ENCODE measurements at regions not wholly inside any gene's neighbourhood (a gene's known extent, or its start where the extent isn't known, plus 50 kb on each side); places are given as distances from the start of the nearest gene placed in this dataset.

DNA sequence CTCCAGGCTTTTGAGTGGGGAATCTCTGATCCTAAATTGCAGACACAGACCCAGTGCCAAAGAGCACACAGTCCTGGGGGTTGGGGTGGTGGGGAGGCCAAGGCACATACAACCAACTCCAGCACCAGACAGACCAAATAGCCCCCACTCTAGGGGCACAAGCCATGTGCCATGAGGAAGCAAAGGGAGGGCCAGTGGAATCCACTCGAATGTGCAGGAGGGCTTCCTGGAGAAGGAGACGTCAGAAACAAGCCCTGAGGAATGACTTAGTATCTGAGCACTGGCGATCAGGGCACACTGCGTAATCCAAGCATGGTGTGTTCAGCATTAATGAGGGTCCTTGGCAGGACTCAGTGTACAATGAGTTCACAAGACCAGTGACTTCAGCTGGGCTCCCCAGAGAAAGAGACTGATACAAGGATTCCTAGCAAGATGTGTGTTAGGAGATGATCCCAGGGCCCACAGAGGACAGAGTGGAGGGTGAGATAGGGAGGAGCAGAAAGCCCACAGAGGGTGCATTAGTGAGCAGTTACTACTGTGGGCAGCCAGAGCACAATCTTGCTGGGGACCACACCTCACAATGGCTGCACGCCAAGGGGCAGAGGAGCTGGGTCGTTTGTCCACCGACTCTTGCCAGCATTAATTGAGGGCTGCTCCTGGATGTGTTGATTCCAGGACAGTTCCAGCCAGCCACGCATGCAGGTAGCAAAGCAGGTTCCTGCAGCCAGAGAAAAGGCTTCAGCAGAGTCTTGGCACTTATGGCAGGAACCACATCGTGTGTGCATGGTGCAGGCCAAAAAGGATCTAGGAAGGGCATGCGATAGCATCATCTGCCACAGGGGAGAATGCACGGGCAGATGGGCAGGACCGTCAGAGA is 152.6 kb upstream of the VSTM2B start:
- Mint-ChIP-seq H3K9me3 (no peaks in the 10 kb centered on the region), H3K27me3 (ENCODE audit: low read depth) (peaks cover 5% of the 10 kb centered on the region), H3K36me3 (no peaks in the 10 kb centered on the region), H3K4me1 (peaks cover 19% of the 10 kb centered on the region), H3K4me3 (no peak overlapping the region), H3K27ac (no peak overlapping the region)
- no peak for TF ChIP-seq MXD4 (CRISPR knock-in tag; IDR thresholded peaks at IDR 0.05; ENCODE audit: borderline replicate concordance)
- TF ChIP-seq, protein P1, sequence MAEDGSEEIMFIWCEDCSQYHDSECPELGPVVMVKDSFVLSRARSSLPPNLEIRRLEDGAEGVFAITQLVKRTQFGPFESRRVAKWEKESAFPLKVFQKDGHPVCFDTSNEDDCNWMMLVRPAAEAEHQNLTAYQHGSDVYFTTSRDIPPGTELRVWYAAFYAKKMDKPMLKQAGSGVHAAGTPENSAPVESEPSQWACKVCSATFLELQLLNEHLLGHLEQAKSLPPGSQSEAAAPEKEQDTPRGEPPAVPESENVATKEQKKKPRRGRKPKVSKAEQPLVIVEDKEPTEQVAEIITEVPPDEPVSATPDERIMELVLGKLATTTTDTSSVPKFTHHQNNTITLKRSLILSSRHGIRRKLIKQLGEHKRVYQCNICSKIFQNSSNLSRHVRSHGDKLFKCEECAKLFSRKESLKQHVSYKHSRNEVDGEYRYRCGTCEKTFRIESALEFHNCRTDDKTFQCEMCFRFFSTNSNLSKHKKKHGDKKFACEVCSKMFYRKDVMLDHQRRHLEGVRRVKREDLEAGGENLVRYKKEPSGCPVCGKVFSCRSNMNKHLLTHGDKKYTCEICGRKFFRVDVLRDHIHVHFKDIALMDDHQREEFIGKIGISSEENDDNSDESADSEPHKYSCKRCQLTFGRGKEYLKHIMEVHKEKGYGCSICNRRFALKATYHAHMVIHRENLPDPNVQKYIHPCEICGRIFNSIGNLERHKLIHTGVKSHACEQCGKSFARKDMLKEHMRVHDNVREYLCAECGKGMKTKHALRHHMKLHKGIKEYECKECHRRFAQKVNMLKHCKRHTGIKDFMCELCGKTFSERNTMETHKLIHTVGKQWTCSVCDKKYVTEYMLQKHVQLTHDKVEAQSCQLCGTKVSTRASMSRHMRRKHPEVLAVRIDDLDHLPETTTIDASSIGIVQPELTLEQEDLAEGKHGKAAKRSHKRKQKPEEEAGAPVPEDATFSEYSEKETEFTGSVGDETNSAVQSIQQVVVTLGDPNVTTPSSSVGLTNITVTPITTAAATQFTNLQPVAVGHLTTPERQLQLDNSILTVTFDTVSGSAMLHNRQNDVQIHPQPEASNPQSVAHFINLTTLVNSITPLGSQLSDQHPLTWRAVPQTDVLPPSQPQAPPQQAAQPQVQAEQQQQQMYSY (CRISPR knock-in tag; IDR thresholded peaks at IDR 0.05), result no peak
- TF ChIP-seq, protein P2, sequence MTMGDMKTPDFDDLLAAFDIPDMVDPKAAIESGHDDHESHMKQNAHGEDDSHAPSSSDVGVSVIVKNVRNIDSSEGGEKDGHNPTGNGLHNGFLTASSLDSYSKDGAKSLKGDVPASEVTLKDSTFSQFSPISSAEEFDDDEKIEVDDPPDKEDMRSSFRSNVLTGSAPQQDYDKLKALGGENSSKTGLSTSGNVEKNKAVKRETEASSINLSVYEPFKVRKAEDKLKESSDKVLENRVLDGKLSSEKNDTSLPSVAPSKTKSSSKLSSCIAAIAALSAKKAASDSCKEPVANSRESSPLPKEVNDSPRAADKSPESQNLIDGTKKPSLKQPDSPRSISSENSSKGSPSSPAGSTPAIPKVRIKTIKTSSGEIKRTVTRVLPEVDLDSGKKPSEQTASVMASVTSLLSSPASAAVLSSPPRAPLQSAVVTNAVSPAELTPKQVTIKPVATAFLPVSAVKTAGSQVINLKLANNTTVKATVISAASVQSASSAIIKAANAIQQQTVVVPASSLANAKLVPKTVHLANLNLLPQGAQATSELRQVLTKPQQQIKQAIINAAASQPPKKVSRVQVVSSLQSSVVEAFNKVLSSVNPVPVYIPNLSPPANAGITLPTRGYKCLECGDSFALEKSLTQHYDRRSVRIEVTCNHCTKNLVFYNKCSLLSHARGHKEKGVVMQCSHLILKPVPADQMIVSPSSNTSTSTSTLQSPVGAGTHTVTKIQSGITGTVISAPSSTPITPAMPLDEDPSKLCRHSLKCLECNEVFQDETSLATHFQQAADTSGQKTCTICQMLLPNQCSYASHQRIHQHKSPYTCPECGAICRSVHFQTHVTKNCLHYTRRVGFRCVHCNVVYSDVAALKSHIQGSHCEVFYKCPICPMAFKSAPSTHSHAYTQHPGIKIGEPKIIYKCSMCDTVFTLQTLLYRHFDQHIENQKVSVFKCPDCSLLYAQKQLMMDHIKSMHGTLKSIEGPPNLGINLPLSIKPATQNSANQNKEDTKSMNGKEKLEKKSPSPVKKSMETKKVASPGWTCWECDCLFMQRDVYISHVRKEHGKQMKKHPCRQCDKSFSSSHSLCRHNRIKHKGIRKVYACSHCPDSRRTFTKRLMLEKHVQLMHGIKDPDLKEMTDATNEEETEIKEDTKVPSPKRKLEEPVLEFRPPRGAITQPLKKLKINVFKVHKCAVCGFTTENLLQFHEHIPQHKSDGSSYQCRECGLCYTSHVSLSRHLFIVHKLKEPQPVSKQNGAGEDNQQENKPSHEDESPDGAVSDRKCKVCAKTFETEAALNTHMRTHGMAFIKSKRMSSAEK (CRISPR knock-in tag; IDR thresholded peaks at IDR 0.05; ENCODE audit: borderline replicate concordance), result no peak
- TF ChIP-seq, protein P3, sequence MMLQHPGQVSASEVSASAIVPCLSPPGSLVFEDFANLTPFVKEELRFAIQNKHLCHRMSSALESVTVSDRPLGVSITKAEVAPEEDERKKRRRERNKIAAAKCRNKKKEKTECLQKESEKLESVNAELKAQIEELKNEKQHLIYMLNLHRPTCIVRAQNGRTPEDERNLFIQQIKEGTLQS (CRISPR knock-in tag; conservative IDR thresholded peaks at IDR 0.05), result no peak
- TF ChIP-seq, protein P4, sequence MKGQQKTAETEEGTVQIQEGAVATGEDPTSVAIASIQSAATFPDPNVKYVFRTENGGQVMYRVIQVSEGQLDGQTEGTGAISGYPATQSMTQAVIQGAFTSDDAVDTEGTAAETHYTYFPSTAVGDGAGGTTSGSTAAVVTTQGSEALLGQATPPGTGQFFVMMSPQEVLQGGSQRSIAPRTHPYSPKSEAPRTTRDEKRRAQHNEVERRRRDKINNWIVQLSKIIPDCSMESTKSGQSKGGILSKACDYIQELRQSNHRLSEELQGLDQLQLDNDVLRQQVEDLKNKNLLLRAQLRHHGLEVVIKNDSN (CRISPR knock-in tag; IDR thresholded peaks at IDR 0.05), result no peak
- POLR2A ChIA-PET, result no interaction called here
- CTCF ChIA-PET, result interaction anchor here (0.9 kb wide), 1 partner anchor 83 kb away, joined by 4 read pairs; no protein-coding TSS in a partner anchor
- no peak for DNase-seq (ENCODE audit: low spot score)
- no peak for ATAC-seq

DNA sequence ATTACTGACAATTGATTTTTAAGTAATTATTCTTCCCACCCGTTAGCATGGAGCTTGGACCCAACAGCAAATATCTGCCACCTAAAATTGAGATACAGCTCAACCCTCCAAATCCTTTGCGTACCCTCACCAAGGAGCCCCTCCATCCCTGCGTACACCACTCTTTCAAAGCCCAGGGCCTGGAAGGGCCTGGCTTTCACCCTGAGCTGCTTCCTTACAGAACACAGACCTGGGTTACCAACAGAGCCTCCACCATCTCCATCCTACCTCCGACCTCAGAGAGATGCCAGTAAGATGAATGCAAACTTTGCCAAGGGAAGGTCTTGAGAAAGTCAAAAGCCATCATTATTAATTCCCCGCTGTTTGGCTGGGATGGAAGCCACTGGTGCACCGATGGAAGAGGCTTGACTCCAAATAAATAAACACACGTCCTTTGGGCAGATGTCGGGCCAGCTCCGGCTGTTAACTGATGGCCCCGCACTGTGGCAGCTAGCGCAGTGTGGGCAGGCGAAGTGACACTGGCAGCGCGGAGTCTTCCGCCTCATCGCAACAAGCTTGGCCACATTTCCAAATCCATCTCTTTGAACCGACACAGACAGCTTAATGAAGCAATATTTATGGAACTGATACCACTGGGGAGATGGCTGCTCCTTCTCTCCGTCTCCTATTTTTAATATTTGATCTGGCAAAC is 150.2 kb upstream of the VSTM2B start:
- no peak for ATAC-seq
- TF ChIP-seq ZNF138 (CRISPR knock-in tag; conservative IDR thresholded peaks at IDR 0.05), result no peak
- TF ChIP-seq, protein P5, sequence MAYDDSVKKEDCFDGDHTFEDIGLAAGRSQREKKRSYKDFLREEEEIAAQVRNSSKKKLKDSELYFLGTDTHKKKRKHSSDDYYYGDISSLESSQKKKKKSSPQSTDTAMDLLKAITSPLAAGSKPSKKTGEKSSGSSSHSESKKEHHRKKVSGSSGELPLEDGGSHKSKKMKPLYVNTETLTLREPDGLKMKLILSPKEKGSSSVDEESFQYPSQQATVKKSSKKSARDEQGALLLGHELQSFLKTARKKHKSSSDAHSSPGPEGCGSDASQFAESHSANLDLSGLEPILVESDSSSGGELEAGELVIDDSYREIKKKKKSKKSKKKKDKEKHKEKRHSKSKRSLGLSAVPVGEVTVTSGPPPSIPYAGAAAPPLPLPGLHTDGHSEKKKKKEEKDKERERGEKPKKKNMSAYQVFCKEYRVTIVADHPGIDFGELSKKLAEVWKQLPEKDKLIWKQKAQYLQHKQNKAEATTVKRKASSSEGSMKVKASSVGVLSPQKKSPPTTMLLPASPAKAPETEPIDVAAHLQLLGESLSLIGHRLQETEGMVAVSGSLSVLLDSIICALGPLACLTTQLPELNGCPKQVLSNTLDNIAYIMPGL (CRISPR knock-in tag; IDR thresholded peaks at IDR 0.05), result no peak
- TF ChIP-seq, protein P4 (CRISPR knock-in tag; IDR thresholded peaks at IDR 0.05), result no peak
- no peak for DNase-seq (ENCODE audit: low spot score)
- Mint-ChIP-seq H3K9me3 (no peaks in the 10 kb centered on the region), H3K4me3 (no peak overlapping the region), H3K27me3 (ENCODE audit: low read depth) (peaks cover 5% of the 10 kb centered on the region), H3K36me3 (no peaks in the 10 kb centered on the region), H3K27ac (no peak overlapping the region), H3K4me1 (peaks cover 25% of the 10 kb centered on the region)
- CTCF ChIA-PET, result interaction anchor here (0.8 kb wide), 1 partner anchor 112 kb away, joined by 3 read pairs; no protein-coding TSS in a partner anchor
- POLR2A ChIA-PET, result no interaction called here

Measured in WTC11 (cell line).